Trophoblast cell (in vitro differentiated cells and primary cell): ENCODE measurements at regions not wholly inside any gene's neighbourhood (a gene's known extent, or its start where the extent isn't known, plus 50 kb on each side); places are given as distances from the start of the nearest gene placed in this dataset.
"Not testable (repeated sequence)": the region's sequence is repeated elsewhere in the genome, so short reads cannot be mapped to it uniquely, and the experiment has no call there.

Source experiments
- DNase-seq, 2 donors: peaks; one replicate each; pipeline ENCODE4 v3.0.0-alpha.2; 2016
- H2AFZ ChIP-seq: 2 replicates; pipeline ENCODE4 v1.6.1; 2013; ENCODE audit warnings: low read length, moderate library complexity, mild to moderate bottlenecking; ENCODE audit not compliant: insufficient read depth, poor library complexity
- H2AK5ac ChIP-seq: 2 replicates; pipeline ENCODE4 v1.6.1; 2013; ENCODE audit warnings: mild to moderate bottlenecking, low read length
- H2BK120ac ChIP-seq: 2 replicates; pipeline ENCODE4 v1.6.1; 2013; ENCODE audit warnings: low read length, mild to moderate bottlenecking, moderate library complexity; ENCODE audit not compliant: insufficient read depth, poor library complexity
- H2BK12ac ChIP-seq: 2 replicates; pipeline ENCODE4 v1.6.1; 2013; ENCODE audit warnings: mild to moderate bottlenecking, low read length, moderate library complexity
- H2BK5ac ChIP-seq: 2 replicates; pipeline ENCODE4 v1.6.1; 2013; ENCODE audit warnings: low read length, low read depth, moderate library complexity, mild to moderate bottlenecking; ENCODE audit not compliant: poor library complexity
- H3K14ac ChIP-seq: 2 replicates; pipeline ENCODE4 v1.6.1; 2013; ENCODE audit warnings: mild to moderate bottlenecking, low read length
- H3K18ac ChIP-seq: 2 replicates; pipeline ENCODE4 v1.6.1; 2013; ENCODE audit warnings: mild to moderate bottlenecking, low read length
- H3K23ac ChIP-seq: 2 replicates; pipeline ENCODE4 v1.6.1; 2013; ENCODE audit warnings: low read length
- H3K27ac ChIP-seq: 2 replicates; pipeline ENCODE4 v1.5.1; 2013; ENCODE audit warnings: low read depth, mild to moderate bottlenecking, inconsistent platforms, low read length, moderate library complexity
- H3K27me3 ChIP-seq: 2 replicates; pipeline ENCODE4 v1.6.1; 2013; ENCODE audit warnings: inconsistent platforms, mild to moderate bottlenecking, low read length, moderate library complexity; ENCODE audit not compliant: insufficient read depth
- H3K36me3 ChIP-seq, 2 experiments: 1 replicate in 1 of 2; 2 replicates in 1 of 2; pipeline ENCODE4 v1.6.1; 2013; ENCODE audit warnings: low read length in 2 of 2, mild to moderate bottlenecking in 2 of 2, moderate library complexity in 1 of 2; ENCODE audit not compliant: insufficient read depth in 2 of 2, control insufficient read depth in 1 of 2
- H3K4ac ChIP-seq: 2 replicates; pipeline ENCODE4 v1.6.1; 2013; ENCODE audit warnings: low read depth, mild to moderate bottlenecking, low read length, moderate library complexity
- H3K4me1 ChIP-seq, 2 experiments: 1 replicate in 1 of 2; 2 replicates in 1 of 2; pipeline ENCODE4 v1.6.1; 2013; ENCODE audit warnings: low read length in 2 of 2, mild to moderate bottlenecking in 2 of 2, moderate library complexity in 1 of 2; ENCODE audit not compliant: insufficient read depth in 2 of 2, control insufficient read depth in 1 of 2
- H3K4me2 ChIP-seq: 2 replicates; pipeline ENCODE4 v1.6.1; 2013; ENCODE audit warnings: inconsistent platforms, mild to moderate bottlenecking, low read length, moderate library complexity
- H3K4me3 ChIP-seq: 2 replicates; pipeline ENCODE4 v1.5.1; 2013; ENCODE audit warnings: mild to moderate bottlenecking, low read depth, low read length, inconsistent platforms
- H3K79me1 ChIP-seq: one replicate; pipeline ENCODE4 v1.6.1; 2013; ENCODE audit warnings: low read length
- H3K79me2 ChIP-seq: 2 replicates; pipeline ENCODE4 v1.6.1; 2013; ENCODE audit warnings: low read length, mild to moderate bottlenecking; ENCODE audit not compliant: control insufficient read depth, insufficient read depth, poor library complexity
- H3K9ac ChIP-seq: 2 replicates; pipeline ENCODE4 v1.6.1; 2013; ENCODE audit warnings: mild to moderate bottlenecking, low read length
- H3K9me3 ChIP-seq: 2 replicates; pipeline ENCODE4 v1.6.1; 2013; ENCODE audit warnings: low read depth, mild to moderate bottlenecking, control low read depth, inconsistent platforms, low read length; ENCODE audit not compliant: insufficient read depth
- H4K12ac ChIP-seq: 2 replicates; pipeline ENCODE4 v1.6.1; 2013; ENCODE audit warnings: low read depth, mild to moderate bottlenecking, low read length, moderate library complexity
- H4K8ac ChIP-seq: 2 replicates; pipeline ENCODE4 v1.6.1; 2013; ENCODE audit warnings: low read depth, mild to moderate bottlenecking, low read length, moderate library complexity
- H4K91ac ChIP-seq: one replicate; pipeline ENCODE4 v1.6.1; 2013; ENCODE audit warnings: low read depth, mild to moderate bottlenecking, low read length, moderate library complexity
- WGBS: extraction: QIAGEN DNeasy Blood & Tissue Kit; methylation state at CpG from one replicate; pipeline ENCODE4 v1.1.7; 2013; ENCODE audit warnings: missing lambda C conversion rate; ENCODE audit not compliant: insufficient read length, insufficient coverage; ENCODE audit errors: extremely low coverage; 5-methylcytosine and 5-hydroxymethylcytosine counted together

GRCh38 chr18:14301255-14301654 is 169.0 kb upstream of the ZNF519 start:
- H3K4ac ChIP-seq, H2BK5ac ChIP-seq, H3K23ac ChIP-seq, H3K18ac ChIP-seq, H2AFZ ChIP-seq, H2AK5ac ChIP-seq, H3K36me3 ChIP-seq, H2BK12ac ChIP-seq, H4K91ac ChIP-seq, H4K8ac ChIP-seq, H3K9ac ChIP-seq, H3K4me3 ChIP-seq, DNase-seq, H3K4me1 ChIP-seq, H3K79me2 ChIP-seq, H3K27ac ChIP-seq, H4K12ac ChIP-seq, H3K27me3 ChIP-seq, H3K79me1 ChIP-seq, H3K4me2 ChIP-seq, H3K14ac ChIP-seq, H2BK120ac ChIP-seq: not testable (repeated sequence)
- H3K9me3 ChIP-seq: peaks cover 11% of the 10 kb centered on the region
- no CpG with 5 or more reads among the region's 7 CpGs for WGBS

- H3K4ac ChIP-seq, H3K14ac ChIP-seq, H4K8ac ChIP-seq, H3K79me1 ChIP-seq, H3K27ac ChIP-seq, H3K27me3 ChIP-seq, H3K9ac ChIP-seq, H4K91ac ChIP-seq, H3K4me1 ChIP-seq, DNase-seq, H2BK120ac ChIP-seq, H2AK5ac ChIP-seq, H2BK12ac ChIP-seq, H3K18ac ChIP-seq, H4K12ac ChIP-seq, H3K79me2 ChIP-seq, H3K9me3 ChIP-seq, H3K4me3 ChIP-seq, H2AFZ ChIP-seq, H2BK5ac ChIP-seq, H3K4me2 ChIP-seq, H3K23ac ChIP-seq, H3K36me3 ChIP-seq: not testable (repeated sequence)
- WGBS: no CpG with 5 or more reads among the region's 3 CpGs
Observed at GRCh38 chr18:14295081-14295480, 162.8 kb upstream of the ZNF519 start.

GRCh38 chr18:14285053-14285452 is 152.8 kb upstream of the ZNF519 start:
- Histone ChIP-seq H3K79me1 (no peaks in the 10 kb centered on the region), H3K18ac (no peak overlapping the region), H4K12ac (no peak overlapping the region), H3K27me3 (no peaks in the 10 kb centered on the region), H4K8ac (no peak overlapping the region), H3K36me3 (no peaks in the 10 kb centered on the region), H3K4me1 (no peaks in the 10 kb centered on the region), H2AFZ (no peak overlapping the region), H3K4me2 (no peak overlapping the region), H3K79me2 (no peaks in the 10 kb centered on the region), H2BK5ac (no peak overlapping the region), H3K9ac (no peak overlapping the region), H2BK12ac (no peak overlapping the region), H4K91ac (no peak overlapping the region), H3K4me3 (no peak overlapping the region), H3K4ac (no peak overlapping the region), H3K23ac (no peak overlapping the region), H2BK120ac (no peak overlapping the region), H3K27ac (no peak overlapping the region), H2AK5ac (no peak overlapping the region), H3K14ac (no peak overlapping the region), H3K9me3 (peaks cover 4% of the 10 kb centered on the region)
- no CpG with 5 or more reads among the region's 4 CpGs for WGBS
- DNase-seq: no peak

GRCh38 chr18:14275391-14275790 is 143.2 kb upstream of the ZNF519 start:
- H3K4me1 ChIP-seq, H3K4me3 ChIP-seq, H3K36me3 ChIP-seq, H3K79me1 ChIP-seq, H2BK5ac ChIP-seq, H2BK120ac ChIP-seq, H3K4me2 ChIP-seq, H3K79me2 ChIP-seq, H3K18ac ChIP-seq, H4K12ac ChIP-seq, H4K8ac ChIP-seq, H3K23ac ChIP-seq, H3K27ac ChIP-seq, H3K4ac ChIP-seq, H3K14ac ChIP-seq, H3K9ac ChIP-seq, H2AK5ac ChIP-seq, H4K91ac ChIP-seq, H2AFZ ChIP-seq, DNase-seq, H3K9me3 ChIP-seq, H2BK12ac ChIP-seq, H3K27me3 ChIP-seq: not testable (repeated sequence)
- WGBS: no CpG with 5 or more reads among the region's 1 CpG
